GM10248 (cell line): ENCODE measurements at regions not wholly inside any gene's neighbourhood (a gene's known extent, or its start where the extent isn't known, plus 50 kb on each side); places are given as distances from the start of the nearest gene placed in this dataset.

Experiments
- CTCF ChIA-PET: fragments of 300-600 bp; sonication (Branson Sonifier 250); formaldehyde crosslinking; extraction: SDS; loops from one replicate; lab custom pipeline; 2021; ENCODE audit warnings: antibody characterized with exemption; lab: Yijun Ruan, JAX
- POLR2A ChIA-PET: fragments of 350-650 bp; sonication (Branson Sonifier 250); formaldehyde crosslinking; extraction: SDS; loops from one replicate; lab custom pipeline; 2020; ENCODE audit warnings: antibody characterized with exemption; lab: Yijun Ruan, JAX
- DNase-seq: peaks from one replicate; pipeline ENCODE4 v3.0.0; 2012; ENCODE audit errors: extremely low spot score
- TF ChIP-seq, protein P1 (sequence below): IDR thresholded peaks from 2 replicates; pipeline ENCODE4 v1.5.1; 2012; ENCODE audit warnings: mild to moderate bottlenecking, low read depth; ENCODE audit errors: extremely low read depth, missing control alignments, control extremely low read depth

GRCh38 chr5:57577432-57578175 is 95.0 kb upstream of the ACTBL2 start:
- TF ChIP-seq, protein P1, sequence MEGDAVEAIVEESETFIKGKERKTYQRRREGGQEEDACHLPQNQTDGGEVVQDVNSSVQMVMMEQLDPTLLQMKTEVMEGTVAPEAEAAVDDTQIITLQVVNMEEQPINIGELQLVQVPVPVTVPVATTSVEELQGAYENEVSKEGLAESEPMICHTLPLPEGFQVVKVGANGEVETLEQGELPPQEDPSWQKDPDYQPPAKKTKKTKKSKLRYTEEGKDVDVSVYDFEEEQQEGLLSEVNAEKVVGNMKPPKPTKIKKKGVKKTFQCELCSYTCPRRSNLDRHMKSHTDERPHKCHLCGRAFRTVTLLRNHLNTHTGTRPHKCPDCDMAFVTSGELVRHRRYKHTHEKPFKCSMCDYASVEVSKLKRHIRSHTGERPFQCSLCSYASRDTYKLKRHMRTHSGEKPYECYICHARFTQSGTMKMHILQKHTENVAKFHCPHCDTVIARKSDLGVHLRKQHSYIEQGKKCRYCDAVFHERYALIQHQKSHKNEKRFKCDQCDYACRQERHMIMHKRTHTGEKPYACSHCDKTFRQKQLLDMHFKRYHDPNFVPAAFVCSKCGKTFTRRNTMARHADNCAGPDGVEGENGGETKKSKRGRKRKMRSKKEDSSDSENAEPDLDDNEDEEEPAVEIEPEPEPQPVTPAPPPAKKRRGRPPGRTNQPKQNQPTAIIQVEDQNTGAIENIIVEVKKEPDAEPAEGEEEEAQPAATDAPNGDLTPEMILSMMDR = no peak
- ChIA-PET CTCF (no interaction called here), POLR2A (no interaction called here)
- DNase-seq = no peak

DNA sequence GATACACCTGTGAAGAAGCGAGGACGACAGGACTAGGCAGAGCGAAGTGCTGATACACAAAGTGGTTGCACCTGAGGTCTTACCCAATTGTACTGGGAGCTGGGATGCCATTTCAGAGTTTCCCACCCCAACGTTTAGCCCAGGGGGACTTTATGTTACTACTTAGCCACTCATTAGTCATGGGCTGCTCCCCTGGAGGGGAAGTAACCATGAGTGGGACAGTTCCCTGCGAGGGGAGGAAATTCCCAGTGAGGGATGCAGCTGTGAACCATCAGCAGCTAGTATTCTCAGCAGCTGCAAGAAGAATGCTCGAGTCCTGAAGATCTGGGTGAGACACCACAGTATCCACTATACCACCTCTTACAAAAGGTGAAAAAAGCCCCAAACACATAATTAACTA is 93.7 kb upstream of the ACTBL2 start:
- ChIA-PET POLR2A (no interaction called here), CTCF (interaction anchor here (0.8 to 1.1 kb wide), 2 partner anchors 9 to 12 kb away, joined by 3 read pairs; no protein-coding TSS in a partner anchor)
- no peak for DNase-seq
- TF ChIP-seq, protein P1 = no peak

DNA sequence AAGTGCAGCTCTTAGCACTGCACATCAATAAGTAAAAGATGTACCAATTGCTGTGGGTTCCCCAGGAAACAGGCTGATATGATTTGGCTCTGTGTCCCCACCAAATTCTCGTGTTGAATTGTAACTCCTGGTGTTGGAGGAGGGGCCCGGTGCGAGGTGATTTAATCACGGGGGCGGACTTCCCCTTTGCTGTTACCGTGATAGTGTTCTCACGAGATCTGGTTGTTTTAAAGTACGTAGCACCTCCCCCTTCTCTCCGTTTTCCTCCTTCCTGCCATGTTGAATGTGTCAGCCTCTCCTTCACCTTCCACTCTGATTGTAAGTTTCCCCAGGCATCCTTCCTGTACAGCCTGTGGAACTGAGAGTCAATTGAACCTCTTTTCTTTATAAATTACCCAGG is 93.2 kb upstream of the ACTBL2 start:
- no peak for DNase-seq
- POLR2A ChIA-PET = no interaction called here
- TF ChIP-seq, protein P1 = no peak
- CTCF ChIA-PET = interaction anchor here (1.1 kb wide), 1 partner anchor 9 kb away, joined by 3 read pairs; no protein-coding TSS in a partner anchor

DNA sequence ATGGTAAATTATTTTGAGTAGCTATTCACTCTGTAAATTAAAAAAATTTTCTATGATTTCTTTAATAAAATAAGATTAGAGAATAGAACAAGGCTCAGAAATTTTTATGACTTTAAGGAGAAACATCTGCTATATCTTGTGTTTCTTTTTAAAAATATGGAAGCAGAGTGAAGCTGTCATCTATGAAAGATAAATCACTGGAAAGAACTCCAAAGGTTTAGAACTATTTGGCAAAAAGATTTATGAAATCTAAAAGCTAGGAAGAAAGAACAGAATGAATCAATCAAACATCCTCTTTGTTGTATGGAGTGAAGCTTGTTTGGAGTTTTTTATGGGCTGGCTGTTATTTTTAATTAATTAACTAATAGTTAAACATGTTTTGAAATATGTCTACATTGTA is 89.8 kb upstream of the ACTBL2 start:
- ChIA-PET CTCF (interaction anchor here (1.2 kb wide), 1 partner anchor 9 kb away, joined by 3 read pairs; no protein-coding TSS in a partner anchor), POLR2A (no interaction called here)
- TF ChIP-seq, protein P1 = no peak
- DNase-seq = no peak

GRCh38 chr5:57569601-57570000 is 87.0 kb upstream of the ACTBL2 start:
- TF ChIP-seq, protein P1 = no peak
- no peak for DNase-seq
- POLR2A ChIA-PET = no interaction called here
- CTCF ChIA-PET = interaction anchor here (0.6 to 1.8 kb wide), 6 partner anchors 9 to 272 kb away, joined by 3 to 4 read pairs (median 3); no protein-coding TSS in a partner anchor

DNA sequence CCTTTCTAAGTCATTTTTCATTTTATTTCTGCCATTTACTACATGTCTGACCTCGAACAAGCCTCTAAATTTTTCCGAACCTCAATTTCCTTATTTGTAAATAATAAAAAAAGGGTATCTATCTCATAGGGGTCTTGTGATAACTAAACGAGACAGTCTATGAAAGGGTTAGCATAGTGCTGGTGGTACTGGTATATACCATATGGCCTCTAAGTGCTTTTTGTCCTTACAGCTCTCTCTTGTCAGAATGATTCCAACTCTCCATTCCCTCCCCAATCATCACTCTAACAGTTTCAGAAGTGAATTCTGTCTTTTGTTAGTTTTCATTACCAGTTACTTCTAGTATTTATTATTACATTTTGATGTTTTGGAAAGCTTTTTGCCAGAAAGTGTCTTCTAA is 85.5 kb upstream of the ACTBL2 start:
- ChIA-PET POLR2A (no interaction called here), CTCF (no interaction called here)
- TF ChIP-seq, protein P1 = no peak
- DNase-seq = no peak
